Neural progenitor cell (in vitro differentiated cells): ENCODE measurements at regions not wholly inside any gene's neighbourhood (a gene's known extent, or its start where the extent isn't known, plus 50 kb on each side); places are given as distances from the start of the nearest gene placed in this dataset.

Source experiments
- EZH2phosphoT487 ChIP-seq: fragments of 200-600 bp; sonication (generic); IDR thresholded peaks from 2 replicates; pipeline ENCODE4 v1.6.1; 2017; ENCODE audit warnings: antibody characterized with exemption
- TF ChIP-seq, protein P1 (sequence below): fragments of 200-600 bp; sonication (generic); IDR thresholded peaks from 2 replicates; pipeline ENCODE4 v1.5.1; 2017; ENCODE audit warnings: antibody characterized with exemption, mild to moderate bottlenecking

- TF ChIP-seq, protein P1, sequence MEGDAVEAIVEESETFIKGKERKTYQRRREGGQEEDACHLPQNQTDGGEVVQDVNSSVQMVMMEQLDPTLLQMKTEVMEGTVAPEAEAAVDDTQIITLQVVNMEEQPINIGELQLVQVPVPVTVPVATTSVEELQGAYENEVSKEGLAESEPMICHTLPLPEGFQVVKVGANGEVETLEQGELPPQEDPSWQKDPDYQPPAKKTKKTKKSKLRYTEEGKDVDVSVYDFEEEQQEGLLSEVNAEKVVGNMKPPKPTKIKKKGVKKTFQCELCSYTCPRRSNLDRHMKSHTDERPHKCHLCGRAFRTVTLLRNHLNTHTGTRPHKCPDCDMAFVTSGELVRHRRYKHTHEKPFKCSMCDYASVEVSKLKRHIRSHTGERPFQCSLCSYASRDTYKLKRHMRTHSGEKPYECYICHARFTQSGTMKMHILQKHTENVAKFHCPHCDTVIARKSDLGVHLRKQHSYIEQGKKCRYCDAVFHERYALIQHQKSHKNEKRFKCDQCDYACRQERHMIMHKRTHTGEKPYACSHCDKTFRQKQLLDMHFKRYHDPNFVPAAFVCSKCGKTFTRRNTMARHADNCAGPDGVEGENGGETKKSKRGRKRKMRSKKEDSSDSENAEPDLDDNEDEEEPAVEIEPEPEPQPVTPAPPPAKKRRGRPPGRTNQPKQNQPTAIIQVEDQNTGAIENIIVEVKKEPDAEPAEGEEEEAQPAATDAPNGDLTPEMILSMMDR: no peak
- no peak for TF ChIP-seq EZH2phosphoT487
Observed at GRCh38 chr6:27601668-27602254, 128.9 kb upstream of the ZNF184 start.
